ENCODE measurements at regions not wholly inside any gene's neighbourhood (a gene's known extent, or its start where the extent isn't known, plus 50 kb on each side); places are given as distances from the start of the nearest gene placed in this dataset.

GRCh38 chrX:37926700-37927099 is 79.3 kb upstream of the DYNLT3 start:
- Mint-ChIP-seq H3K27ac (ENCODE audit: unreplicated experiment) (no peak overlapping the region), H3K4me1 (ENCODE audit: low read depth) (peaks cover 4% of the 10 kb centered on the region), H3K27me3 (ENCODE audit: low read depth) (no peaks in the 10 kb centered on the region), H3K4me3 (ENCODE audit: unreplicated experiment) (no peak overlapping the region), H3K9me3 (ENCODE audit: low read depth) (peaks cover 4% of the 10 kb centered on the region), H3K36me3 (ENCODE audit: low read depth) (no peaks in the 10 kb centered on the region)
- DNase-seq (ENCODE audit: low spot score): no peak
- peak; percentile 84 for TF ChIP-seq CTCF (IDR thresholded peaks at IDR 0.05)

- Mint-ChIP-seq H3K27ac (ENCODE audit: unreplicated experiment) (no peak overlapping the region), H3K9me3 (ENCODE audit: low read depth) (no peaks in the 10 kb centered on the region), H3K27me3 (ENCODE audit: low read depth) (no peaks in the 10 kb centered on the region), H3K4me1 (ENCODE audit: low read depth) (no peaks in the 10 kb centered on the region), H3K4me3 (ENCODE audit: unreplicated experiment) (no peak overlapping the region), H3K36me3 (ENCODE audit: low read depth) (no peaks in the 10 kb centered on the region)
- no peak for TF ChIP-seq CTCF (IDR thresholded peaks at IDR 0.05)
- DNase-seq (ENCODE audit: low spot score): no peak
Observed at GRCh38 chrX:37942170-37942569, 64.2 kb upstream of the SYTL5 start.

- TF ChIP-seq CTCF (IDR thresholded peaks at IDR 0.05): no peak
- Mint-ChIP-seq H3K27me3 (ENCODE audit: low read depth) (no peaks in the 10 kb centered on the region), H3K4me1 (ENCODE audit: low read depth) (no peaks in the 10 kb centered on the region), H3K36me3 (ENCODE audit: low read depth) (no peaks in the 10 kb centered on the region), H3K27ac (ENCODE audit: unreplicated experiment) (no peak overlapping the region), H3K4me3 (ENCODE audit: unreplicated experiment) (no peak overlapping the region), H3K9me3 (ENCODE audit: low read depth) (no peaks in the 10 kb centered on the region)
- no peak for DNase-seq (ENCODE audit: low spot score)
Observed at GRCh38 chrX:37943554-37944344, 62.6 kb upstream of the SYTL5 start.

- Mint-ChIP-seq H3K4me3 (ENCODE audit: unreplicated experiment) (no peak overlapping the region), H3K4me1 (ENCODE audit: low read depth) (no peaks in the 10 kb centered on the region), H3K27me3 (ENCODE audit: low read depth) (no peaks in the 10 kb centered on the region), H3K27ac (ENCODE audit: unreplicated experiment) (no peak overlapping the region), H3K9me3 (ENCODE audit: low read depth) (no peaks in the 10 kb centered on the region), H3K36me3 (ENCODE audit: low read depth) (no peaks in the 10 kb centered on the region)
- TF ChIP-seq CTCF (IDR thresholded peaks at IDR 0.05): no peak
- DNase-seq (ENCODE audit: low spot score): no peak
Observed at GRCh38 chrX:37946197-37946596, 60.2 kb upstream of the SYTL5 start.

GRCh38 chrX:37955273-37955672 is 51.1 kb upstream of the SYTL5 start:
- peaks cover 17% of the 10 kb centered on the region for H3K4me1 Mint-ChIP-seq (ENCODE audit: low read depth)
- no peaks in the 10 kb centered on the region for H3K9me3 Mint-ChIP-seq (ENCODE audit: low read depth)
- no peak overlapping the region for H3K27ac Mint-ChIP-seq (ENCODE audit: unreplicated experiment)
- no peaks in the 10 kb centered on the region for H3K36me3 Mint-ChIP-seq (ENCODE audit: low read depth)
- no peak for TF ChIP-seq CTCF (IDR thresholded peaks at IDR 0.05)
- H3K4me3 Mint-ChIP-seq (ENCODE audit: unreplicated experiment): no peak overlapping the region
- DNase-seq (ENCODE audit: low spot score): no peak
- H3K27me3 Mint-ChIP-seq (ENCODE audit: low read depth): no peaks in the 10 kb centered on the region

All from chondrocyte (in vitro differentiated cells).